Memory B cell (primary cell): ENCODE measurements at regions not wholly inside any gene's neighbourhood (a gene's known extent, or its start where the extent isn't known, plus 50 kb on each side); places are given as distances from the start of the nearest gene placed in this dataset.

Experiments used
- ATAC-seq: fragments of 150-1000 bp; cut with Tn5 transposase; 2 replicates; pipeline ENCODE4 v1.10.0; 2021; ENCODE audit warnings: low read depth, mild to moderate bottlenecking, moderate library complexity
- DNase-seq, 2 donors: peaks; one replicate each; pipeline ENCODE4 v3.0.0; 2022; ENCODE audit warnings: low spot score in 2 of 2
- H3K27ac Mint-ChIP-seq: one replicate; pipeline ENCODE4 v1.8.0; 2022; ENCODE audit warnings: mild to moderate bottlenecking, moderate library complexity, mixed read lengths
- H3K27me3 Mint-ChIP-seq: one replicate; pipeline ENCODE4 v1.8.0; 2022; ENCODE audit warnings: mixed read lengths
- H3K36me3 Mint-ChIP-seq: one replicate; pipeline ENCODE4 v1.8.0; 2022; ENCODE audit warnings: mild to moderate bottlenecking, mixed read lengths
- H3K4me1 Mint-ChIP-seq: one replicate; pipeline ENCODE4 v1.8.0; 2022; ENCODE audit warnings: mixed read lengths
- H3K4me3 Mint-ChIP-seq: one replicate; pipeline ENCODE4 v1.8.0; 2022; ENCODE audit warnings: mild to moderate bottlenecking, moderate library complexity, mixed read lengths
- H3K9me3 Mint-ChIP-seq: one replicate; pipeline ENCODE4 v1.8.0; 2022; ENCODE audit warnings: mixed read lengths

DNA sequence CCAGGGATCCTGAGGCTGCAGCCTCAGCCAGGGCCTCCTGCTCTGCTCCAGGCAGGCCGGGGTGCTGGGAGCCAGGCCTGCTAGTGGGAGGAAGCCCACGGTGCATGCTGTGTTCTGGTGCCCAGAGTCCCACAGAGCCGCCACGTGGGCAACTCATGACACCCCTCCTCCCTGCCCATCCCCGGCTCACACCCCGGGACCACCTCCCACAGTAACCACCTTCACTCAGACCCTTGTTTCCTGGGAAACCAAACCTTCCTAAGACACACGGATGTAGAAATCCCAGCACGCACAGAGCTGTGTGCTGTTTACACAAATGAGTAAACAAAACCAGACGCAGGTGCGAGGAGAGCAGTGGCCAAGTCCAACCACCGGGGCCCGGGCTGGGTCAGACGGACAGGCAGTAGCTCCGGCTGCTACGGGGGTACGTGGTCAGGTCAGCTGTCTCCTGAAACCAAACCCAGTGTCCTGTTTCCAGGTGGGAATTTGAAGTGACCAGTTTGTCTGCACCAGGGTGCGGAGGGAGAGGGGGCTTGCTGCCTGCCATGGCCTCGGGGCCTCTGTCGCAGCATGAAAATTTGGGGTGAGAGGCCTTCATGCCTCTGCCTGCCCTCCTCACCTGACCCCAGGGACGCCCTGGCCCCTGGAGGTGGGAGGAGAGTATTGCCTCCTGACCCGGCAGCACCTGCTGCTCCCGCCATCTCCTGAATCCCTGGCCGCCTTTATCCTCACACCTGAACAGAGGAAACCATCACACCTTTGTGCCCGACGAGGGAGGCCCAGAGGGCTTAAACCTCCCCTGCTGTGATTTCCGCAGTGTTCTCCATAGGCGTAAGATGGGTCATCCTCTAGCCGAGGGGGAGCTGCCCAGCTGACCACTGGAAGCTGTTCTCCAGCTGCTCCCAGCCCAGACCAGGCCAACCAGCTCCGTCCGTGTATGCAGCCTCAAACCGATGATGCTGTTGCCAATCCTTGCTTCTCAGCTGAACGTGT is 52.0 kb upstream of the SMOC2 start:
- no peaks in the 10 kb centered on the region for H3K36me3 Mint-ChIP-seq
- ATAC-seq (no peak), DNase-seq (no peak)
- H3K4me3 Mint-ChIP-seq, result no peak overlapping the region
- peaks cover 4% of the 10 kb centered on the region for H3K9me3 Mint-ChIP-seq
- H3K27me3 Mint-ChIP-seq, result peaks cover 9% of the 10 kb centered on the region
- H3K4me1 Mint-ChIP-seq, result no peaks in the 10 kb centered on the region
- no peak overlapping the region for H3K27ac Mint-ChIP-seq

GRCh38 chr6:168390749-168391420 is 50.1 kb upstream of the SMOC2 start:
- H3K27ac Mint-ChIP-seq, result no peak overlapping the region
- DNase-seq (no peak), ATAC-seq (no peak)
- no peaks in the 10 kb centered on the region for H3K4me1 Mint-ChIP-seq
- peaks cover 12% of the 10 kb centered on the region for H3K27me3 Mint-ChIP-seq
- no peaks in the 10 kb centered on the region for H3K36me3 Mint-ChIP-seq
- peaks cover 2% of the 10 kb centered on the region for H3K9me3 Mint-ChIP-seq
- no peak overlapping the region for H3K4me3 Mint-ChIP-seq
